ENCODE measurements at regions not wholly inside any gene's neighbourhood (a gene's known extent, or its start where the extent isn't known, plus 50 kb on each side); places are given as distances from the start of the nearest gene placed in this dataset.

DNA sequence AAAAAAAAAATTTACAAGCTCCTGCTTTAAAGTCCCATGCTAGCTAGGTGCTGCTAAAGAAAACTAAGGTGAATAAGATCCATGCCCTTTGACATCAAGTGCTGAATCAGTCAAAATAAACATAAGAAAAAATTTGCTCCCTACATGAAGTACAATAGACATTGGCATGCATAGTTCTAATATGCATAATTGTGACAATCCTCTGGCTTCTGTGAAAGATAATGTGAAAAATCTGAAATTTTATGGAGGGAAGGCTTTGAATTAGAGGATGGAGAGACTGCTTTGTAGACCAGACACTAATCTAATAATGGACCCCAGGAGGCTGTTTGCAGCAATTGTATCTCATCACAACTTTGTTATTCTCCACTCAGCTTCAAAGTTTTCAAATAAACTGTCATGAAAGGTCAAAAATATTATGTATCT lies 127.9 kb upstream of the CDK1 start:
- no peaks in the 10 kb centered on the region for H3K27me3 ChIP-seq (ENCODE audit: control insufficient read depth in 4 of 4, insufficient read depth in 4 of 4, low read length in 3 of 4)
- no peak overlapping the region for H3K27ac ChIP-seq (ENCODE audit: low read depth in 1 of 2, low read length in 2 of 2)
- H3K9me3 ChIP-seq (ENCODE audit: control insufficient read depth in 4 of 4, low read length in 3 of 4) = no peaks in the 10 kb centered on the region
- H3K9ac ChIP-seq (ENCODE audit: low read depth in 1 of 2, low read length in 2 of 2) = no peak overlapping the region
- no peak overlapping the region for H3K4me3 ChIP-seq (ENCODE audit: low read depth in 1 of 3, low read length in 3 of 3)
- H3K36me3 ChIP-seq (ENCODE audit: control insufficient read depth in 4 of 4, insufficient read depth in 3 of 4, low read depth in 1 of 4, low read length in 3 of 4) = no peaks in the 10 kb centered on the region
- TF ChIP-seq NR2F2 (IDR thresholded peaks at IDR 0.05) = no peak
- no peak for TF ChIP-seq YY1 (IDR thresholded peaks at IDR 0.05)
- no peak for TF ChIP-seq SP1 (IDR thresholded peaks at IDR 0.05)
- TF ChIP-seq, protein P1, sequence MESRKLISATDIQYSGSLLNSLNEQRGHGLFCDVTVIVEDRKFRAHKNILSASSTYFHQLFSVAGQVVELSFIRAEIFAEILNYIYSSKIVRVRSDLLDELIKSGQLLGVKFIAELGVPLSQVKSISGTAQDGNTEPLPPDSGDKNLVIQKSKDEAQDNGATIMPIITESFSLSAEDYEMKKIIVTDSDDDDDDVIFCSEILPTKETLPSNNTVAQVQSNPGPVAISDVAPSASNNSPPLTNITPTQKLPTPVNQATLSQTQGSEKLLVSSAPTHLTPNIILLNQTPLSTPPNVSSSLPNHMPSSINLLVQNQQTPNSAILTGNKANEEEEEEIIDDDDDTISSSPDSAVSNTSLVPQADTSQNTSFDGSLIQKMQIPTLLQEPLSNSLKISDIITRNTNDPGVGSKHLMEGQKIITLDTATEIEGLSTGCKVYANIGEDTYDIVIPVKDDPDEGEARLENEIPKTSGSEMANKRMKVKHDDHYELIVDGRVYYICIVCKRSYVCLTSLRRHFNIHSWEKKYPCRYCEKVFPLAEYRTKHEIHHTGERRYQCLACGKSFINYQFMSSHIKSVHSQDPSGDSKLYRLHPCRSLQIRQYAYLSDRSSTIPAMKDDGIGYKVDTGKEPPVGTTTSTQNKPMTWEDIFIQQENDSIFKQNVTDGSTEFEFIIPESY (IDR thresholded peaks at IDR 0.05) = no peak
- no peak for TF ChIP-seq RAD21 (IDR thresholded peaks at IDR 0.05)
- no peak for TF ChIP-seq EGR1 (IDR thresholded peaks at IDR 0.05; ENCODE audit: low read depth in 2 of 2)
- no peak for TF ChIP-seq FOXA1 (IDR thresholded peaks at IDR 0.05)
- TF ChIP-seq GABPA (IDR thresholded peaks at IDR 0.05 in 1 of 2, conservative IDR thresholded peaks at IDR 0.05 in 1 of 2) = no peak
- TF ChIP-seq, protein P2, sequence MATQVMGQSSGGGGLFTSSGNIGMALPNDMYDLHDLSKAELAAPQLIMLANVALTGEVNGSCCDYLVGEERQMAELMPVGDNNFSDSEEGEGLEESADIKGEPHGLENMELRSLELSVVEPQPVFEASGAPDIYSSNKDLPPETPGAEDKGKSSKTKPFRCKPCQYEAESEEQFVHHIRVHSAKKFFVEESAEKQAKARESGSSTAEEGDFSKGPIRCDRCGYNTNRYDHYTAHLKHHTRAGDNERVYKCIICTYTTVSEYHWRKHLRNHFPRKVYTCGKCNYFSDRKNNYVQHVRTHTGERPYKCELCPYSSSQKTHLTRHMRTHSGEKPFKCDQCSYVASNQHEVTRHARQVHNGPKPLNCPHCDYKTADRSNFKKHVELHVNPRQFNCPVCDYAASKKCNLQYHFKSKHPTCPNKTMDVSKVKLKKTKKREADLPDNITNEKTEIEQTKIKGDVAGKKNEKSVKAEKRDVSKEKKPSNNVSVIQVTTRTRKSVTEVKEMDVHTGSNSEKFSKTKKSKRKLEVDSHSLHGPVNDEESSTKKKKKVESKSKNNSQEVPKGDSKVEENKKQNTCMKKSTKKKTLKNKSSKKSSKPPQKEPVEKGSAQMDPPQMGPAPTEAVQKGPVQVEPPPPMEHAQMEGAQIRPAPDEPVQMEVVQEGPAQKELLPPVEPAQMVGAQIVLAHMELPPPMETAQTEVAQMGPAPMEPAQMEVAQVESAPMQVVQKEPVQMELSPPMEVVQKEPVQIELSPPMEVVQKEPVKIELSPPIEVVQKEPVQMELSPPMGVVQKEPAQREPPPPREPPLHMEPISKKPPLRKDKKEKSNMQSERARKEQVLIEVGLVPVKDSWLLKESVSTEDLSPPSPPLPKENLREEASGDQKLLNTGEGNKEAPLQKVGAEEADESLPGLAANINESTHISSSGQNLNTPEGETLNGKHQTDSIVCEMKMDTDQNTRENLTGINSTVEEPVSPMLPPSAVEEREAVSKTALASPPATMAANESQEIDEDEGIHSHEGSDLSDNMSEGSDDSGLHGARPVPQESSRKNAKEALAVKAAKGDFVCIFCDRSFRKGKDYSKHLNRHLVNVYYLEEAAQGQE (IDR thresholded peaks at IDR 0.05) = no peak
- DNase-seq (ENCODE audit: low spot score) = no peak
- peaks cover 0 to 6% (median 1%) of the 10 kb centered on the region in 4 donors for H3K4me1 ChIP-seq (ENCODE audit: control insufficient read depth in 4 of 4, insufficient read depth in 4 of 4, low read length in 3 of 4)

DNA sequence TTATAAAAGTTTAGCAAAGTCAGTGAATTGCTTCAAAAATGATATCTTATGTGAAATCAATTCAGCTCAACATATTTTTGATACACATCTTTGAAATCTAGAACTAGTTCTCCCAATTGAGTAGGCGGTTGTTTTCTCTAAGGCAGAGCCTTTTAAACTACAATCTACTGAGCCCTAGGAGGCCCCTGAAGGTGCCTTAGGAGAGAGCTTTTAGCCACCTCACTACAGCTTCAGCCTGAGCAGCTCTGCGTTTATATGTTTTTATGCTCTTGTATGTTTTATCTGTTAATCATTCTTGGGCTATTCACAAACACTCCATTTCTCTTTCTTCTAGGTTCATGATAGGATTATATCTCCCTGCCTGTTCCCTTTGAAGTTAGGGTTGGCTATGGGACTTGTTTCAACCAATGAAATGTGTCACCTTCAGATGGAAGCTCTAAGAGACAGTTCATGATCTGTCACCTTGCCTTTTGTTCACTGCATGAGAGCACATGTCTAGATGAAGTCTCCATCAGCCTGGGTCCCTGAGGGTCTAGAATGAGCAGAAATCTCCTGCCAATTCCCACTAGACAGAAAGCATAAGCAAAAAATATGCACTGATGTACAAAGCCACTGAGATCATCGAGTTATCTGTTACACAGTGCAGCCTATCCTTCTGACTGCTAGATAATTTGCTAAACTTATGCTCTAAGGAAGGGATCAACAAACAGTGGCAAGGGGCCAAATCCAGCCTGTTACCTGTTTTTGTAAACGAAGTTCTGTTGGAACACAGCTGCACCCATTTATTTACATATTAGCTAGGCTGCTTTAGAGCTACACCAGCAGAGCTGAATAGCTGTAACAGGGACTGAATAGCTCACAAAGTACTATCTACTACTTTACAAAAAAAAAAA lies 128.5 kb upstream of the CDK1 start:
- WGBS = 44% methylated on average over 4 of the region's 4 CpGs
- TF ChIP-seq RXRA (IDR thresholded peaks at IDR 0.05) = no peak
- TF ChIP-seq HNF4A (conservative IDR thresholded peaks at IDR 0.05) = no peak
- no peak for TF ChIP-seq NR2F2 (IDR thresholded peaks at IDR 0.05)
- TF ChIP-seq TAF1 (conservative IDR thresholded peaks at IDR 0.05) = no peak
- no peak for TF ChIP-seq HNF4G (IDR thresholded peaks at IDR 0.05)
- TF ChIP-seq, protein P3, sequence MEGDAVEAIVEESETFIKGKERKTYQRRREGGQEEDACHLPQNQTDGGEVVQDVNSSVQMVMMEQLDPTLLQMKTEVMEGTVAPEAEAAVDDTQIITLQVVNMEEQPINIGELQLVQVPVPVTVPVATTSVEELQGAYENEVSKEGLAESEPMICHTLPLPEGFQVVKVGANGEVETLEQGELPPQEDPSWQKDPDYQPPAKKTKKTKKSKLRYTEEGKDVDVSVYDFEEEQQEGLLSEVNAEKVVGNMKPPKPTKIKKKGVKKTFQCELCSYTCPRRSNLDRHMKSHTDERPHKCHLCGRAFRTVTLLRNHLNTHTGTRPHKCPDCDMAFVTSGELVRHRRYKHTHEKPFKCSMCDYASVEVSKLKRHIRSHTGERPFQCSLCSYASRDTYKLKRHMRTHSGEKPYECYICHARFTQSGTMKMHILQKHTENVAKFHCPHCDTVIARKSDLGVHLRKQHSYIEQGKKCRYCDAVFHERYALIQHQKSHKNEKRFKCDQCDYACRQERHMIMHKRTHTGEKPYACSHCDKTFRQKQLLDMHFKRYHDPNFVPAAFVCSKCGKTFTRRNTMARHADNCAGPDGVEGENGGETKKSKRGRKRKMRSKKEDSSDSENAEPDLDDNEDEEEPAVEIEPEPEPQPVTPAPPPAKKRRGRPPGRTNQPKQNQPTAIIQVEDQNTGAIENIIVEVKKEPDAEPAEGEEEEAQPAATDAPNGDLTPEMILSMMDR (IDR thresholded peaks at IDR 0.05; ENCODE audit: low read depth, low read length, missing input control) = no peak
- TF ChIP-seq, protein P4, sequence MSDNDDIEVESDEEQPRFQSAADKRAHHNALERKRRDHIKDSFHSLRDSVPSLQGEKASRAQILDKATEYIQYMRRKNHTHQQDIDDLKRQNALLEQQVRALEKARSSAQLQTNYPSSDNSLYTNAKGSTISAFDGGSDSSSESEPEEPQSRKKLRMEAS (IDR thresholded peaks at IDR 0.05) = no peak
- TF ChIP-seq GABPA (IDR thresholded peaks at IDR 0.05 in 1 of 2, conservative IDR thresholded peaks at IDR 0.05 in 1 of 2) = no peak
- no peak for TF ChIP-seq FOXA1 (IDR thresholded peaks at IDR 0.05)
- no peak for TF ChIP-seq RAD21 (IDR thresholded peaks at IDR 0.05)
- TF ChIP-seq FOXA2 (IDR thresholded peaks at IDR 0.05) = no peak
- no peak for TF ChIP-seq EGR1 (IDR thresholded peaks at IDR 0.05; ENCODE audit: low read depth in 2 of 2)
- TF ChIP-seq SP1 (IDR thresholded peaks at IDR 0.05) = no peak
- TF ChIP-seq, protein P5, sequence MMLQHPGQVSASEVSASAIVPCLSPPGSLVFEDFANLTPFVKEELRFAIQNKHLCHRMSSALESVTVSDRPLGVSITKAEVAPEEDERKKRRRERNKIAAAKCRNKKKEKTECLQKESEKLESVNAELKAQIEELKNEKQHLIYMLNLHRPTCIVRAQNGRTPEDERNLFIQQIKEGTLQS (IDR thresholded peaks at IDR 0.05) = no peak
- TF ChIP-seq, protein P2 (IDR thresholded peaks at IDR 0.05) = no peak
- TF ChIP-seq YY1 (IDR thresholded peaks at IDR 0.05) = no peak

More for the DNA sequence above, 128.5 kb upstream of the CDK1 start:
- Histone ChIP-seq H3K27me3 (ENCODE audit: control insufficient read depth in 4 of 4, insufficient read depth in 4 of 4, low read length in 3 of 4) (no peaks in the 10 kb centered on the region), H3K4me3 (ENCODE audit: low read depth in 1 of 3, low read length in 3 of 3) (no peak overlapping the region), H3K36me3 (ENCODE audit: control insufficient read depth in 4 of 4, insufficient read depth in 3 of 4, low read depth in 1 of 4, low read length in 3 of 4) (no peaks in the 10 kb centered on the region), H3K4me1 (ENCODE audit: control insufficient read depth in 4 of 4, insufficient read depth in 4 of 4, low read length in 3 of 4) (peaks cover 0 to 6% (median 1%) of the 10 kb centered on the region in 4 donors), H3K27ac (ENCODE audit: low read depth in 1 of 2, low read length in 2 of 2) (no peak overlapping the region), H3K9ac (ENCODE audit: low read depth in 1 of 2, low read length in 2 of 2) (no peak overlapping the region), H3K9me3 (ENCODE audit: control insufficient read depth in 4 of 4, low read length in 3 of 4) (no peaks in the 10 kb centered on the region)
- no peak for DNase-seq (ENCODE audit: low spot score)

Data from liver (tissue), 8 donors.